ENCODE measurements at regions not wholly inside any gene's neighbourhood (a gene's known extent, or its start where the extent isn't known, plus 50 kb on each side); places are given as distances from the start of the nearest gene placed in this dataset.

DNA sequence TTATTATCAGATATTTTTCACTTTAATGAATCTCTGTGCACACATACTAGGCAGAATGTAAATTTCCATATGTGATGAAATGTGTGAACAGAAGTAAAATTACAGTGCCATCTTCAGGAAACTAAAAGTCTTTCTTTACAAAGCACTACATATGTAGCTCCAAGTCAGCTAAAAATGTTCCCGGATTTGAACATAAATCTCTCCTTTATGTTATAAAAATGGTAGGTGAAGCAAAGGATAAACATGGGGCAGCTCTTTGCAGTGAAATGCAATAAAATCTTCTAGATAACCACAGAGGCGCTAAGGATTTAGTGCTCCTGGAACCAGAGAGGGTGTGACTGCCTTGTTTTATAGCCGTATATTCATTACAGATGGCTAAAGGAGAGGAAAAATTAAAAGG lies 104.9 kb upstream of the C7orf33 start:
- BruUV-seq (replicated peaks) = no TSS peak
- H3K4me2 ChIP-seq (ENCODE audit: insufficient read depth, low read length) = no peak overlapping the region
- FAIRE-seq (no peak), DNase-seq (ENCODE audit: low read depth, low spot score) (no peak)
- H3K9me3 ChIP-seq (replicated peaks; ENCODE audit: control insufficient read depth, insufficient read depth, low read length) = no peaks in the 10 kb centered on the region
- dilution Hi-C loops (cut with MboI; ENCODE audit: extremely low pct_ligation_motif_present, low sequenced_read_pairs) = no loop called here
- H3K9ac ChIP-seq (replicated peaks; ENCODE audit: extremely low read depth, insufficient read depth, low read length) = no peak overlapping the region
- H3K4me3 ChIP-seq (replicated peaks in 1 of 3; ENCODE audit: insufficient read depth in 1 of 3, low read depth in 1 of 3, low read length in 3 of 3) = no peak overlapping the region
- H3K9me1 ChIP-seq (replicated peaks; ENCODE audit: control insufficient read depth, extremely low read depth, insufficient read depth, low read length) = no peaks in the 10 kb centered on the region
- H3K79me2 ChIP-seq (ENCODE audit: control insufficient read depth, insufficient read depth, low read length) = no peaks in the 10 kb centered on the region
- no peaks in the 10 kb centered on the region for H3K36me3 ChIP-seq (ENCODE audit: control insufficient read depth in 2 of 2, extremely low read depth in 1 of 2, insufficient read depth in 2 of 2, low read length in 2 of 2)
- no peaks in the 10 kb centered on the region for H3K27me3 ChIP-seq (ENCODE audit: control insufficient read depth in 2 of 2, insufficient read depth in 2 of 2, low read length in 2 of 2)
- ChIA-PET POLR2A (no interaction called here), CTCF (no interaction called here)
- intact Hi-C loops (cut with micrococcal nuclease) = no loop called here
- H4K20me1 ChIP-seq (replicated peaks; ENCODE audit: control insufficient read depth, extremely low read depth, insufficient read depth, low read length) = no peaks in the 10 kb centered on the region
- no peak overlapping the region for H2AFZ ChIP-seq (ENCODE audit: low read depth, low read length)
- H3K27ac ChIP-seq (ENCODE audit: insufficient read depth, low read depth, low read length) = no peak overlapping the region
- no peaks in the 10 kb centered on the region for H3K4me1 ChIP-seq (ENCODE audit: control insufficient read depth, extremely low read depth, insufficient read depth, low read length)
- TF ChIP-seq POLR2A (IDR thresholded peaks at IDR 0.05; ENCODE audit: low read depth, low read length) = no peak
- TF ChIP-seq POLR2AphosphoS5 (IDR thresholded peaks at IDR 0.05; ENCODE audit: insufficient read depth, low read depth, low read length) = no peak
- TF ChIP-seq FOS (IDR thresholded peaks at IDR 0.05; ENCODE audit: borderline replicate concordance, insufficient read depth, low read length) = no peak
- TF ChIP-seq JUN (IDR thresholded peaks at IDR 0.05; ENCODE audit: borderline replicate concordance, insufficient read depth, insufficient read length, low read depth) = no peak
- no peak for TF ChIP-seq MAX (IDR thresholded peaks at IDR 0.05; ENCODE audit: insufficient read depth, insufficient read length)
- TF ChIP-seq EZH2 (IDR thresholded peaks at IDR 0.05; ENCODE audit: borderline replicate concordance, low read depth, low read length, severe bottlenecking) = no peak
- TF ChIP-seq GATA2 (IDR thresholded peaks at IDR 0.05; ENCODE audit: insufficient read depth, insufficient read length, low read depth, low read length) = no peak
- no peak for TF ChIP-seq MYC (IDR thresholded peaks at IDR 0.05; ENCODE audit: low read depth, low read length)
- TF ChIP-seq, protein P1, sequence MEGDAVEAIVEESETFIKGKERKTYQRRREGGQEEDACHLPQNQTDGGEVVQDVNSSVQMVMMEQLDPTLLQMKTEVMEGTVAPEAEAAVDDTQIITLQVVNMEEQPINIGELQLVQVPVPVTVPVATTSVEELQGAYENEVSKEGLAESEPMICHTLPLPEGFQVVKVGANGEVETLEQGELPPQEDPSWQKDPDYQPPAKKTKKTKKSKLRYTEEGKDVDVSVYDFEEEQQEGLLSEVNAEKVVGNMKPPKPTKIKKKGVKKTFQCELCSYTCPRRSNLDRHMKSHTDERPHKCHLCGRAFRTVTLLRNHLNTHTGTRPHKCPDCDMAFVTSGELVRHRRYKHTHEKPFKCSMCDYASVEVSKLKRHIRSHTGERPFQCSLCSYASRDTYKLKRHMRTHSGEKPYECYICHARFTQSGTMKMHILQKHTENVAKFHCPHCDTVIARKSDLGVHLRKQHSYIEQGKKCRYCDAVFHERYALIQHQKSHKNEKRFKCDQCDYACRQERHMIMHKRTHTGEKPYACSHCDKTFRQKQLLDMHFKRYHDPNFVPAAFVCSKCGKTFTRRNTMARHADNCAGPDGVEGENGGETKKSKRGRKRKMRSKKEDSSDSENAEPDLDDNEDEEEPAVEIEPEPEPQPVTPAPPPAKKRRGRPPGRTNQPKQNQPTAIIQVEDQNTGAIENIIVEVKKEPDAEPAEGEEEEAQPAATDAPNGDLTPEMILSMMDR (IDR thresholded peaks at IDR 0.05; ENCODE audit: extremely low read depth in 1 of 2, insufficient read depth in 1 of 2, low read depth in 1 of 2, low read length in 2 of 2) = no peak

All from endothelial cell of umbilical vein (primary cell).